ENCODE measurements at regions not wholly inside any gene's neighbourhood (a gene's known extent, or its start where the extent isn't known, plus 50 kb on each side); places are given as distances from the start of the nearest gene placed in this dataset.

DNA sequence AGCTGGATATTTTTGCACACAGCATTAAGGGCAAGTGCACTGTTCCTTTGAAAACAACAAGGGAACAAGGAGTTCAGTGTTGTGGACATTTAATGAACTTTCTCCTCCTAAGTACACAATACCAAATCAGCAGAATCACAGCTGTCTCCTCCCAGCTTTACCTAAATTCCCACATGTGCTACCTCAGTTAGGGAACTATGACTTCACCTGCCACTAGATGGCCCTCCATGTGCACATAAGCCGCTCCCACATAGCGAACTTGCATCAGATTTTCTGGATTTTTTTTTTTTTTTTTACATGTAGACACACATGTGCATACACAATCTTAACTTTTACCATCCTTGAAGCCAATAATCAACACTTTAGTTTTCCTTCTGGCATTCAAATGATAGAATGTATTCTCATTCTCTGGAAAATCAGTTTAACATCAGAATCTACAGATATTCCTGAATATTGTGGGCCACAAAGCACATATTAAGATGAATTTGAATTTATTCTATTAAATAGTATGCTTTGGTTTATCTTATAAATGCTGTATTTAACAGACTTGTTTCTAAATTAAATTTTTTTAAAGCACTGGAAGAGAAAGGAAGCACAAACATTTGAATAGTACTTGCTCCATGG lies 123.6 kb downstream of the PALM2AKAP2 start:
- DNase-seq (ENCODE audit: low read depth) (peak; percentile 59), FAIRE-seq (peak; percentile 60)
- no peak for TF ChIP-seq EZH2 (IDR thresholded peaks at IDR 0.05; ENCODE audit: insufficient read depth, low read length)
- TF ChIP-seq, protein P1, sequence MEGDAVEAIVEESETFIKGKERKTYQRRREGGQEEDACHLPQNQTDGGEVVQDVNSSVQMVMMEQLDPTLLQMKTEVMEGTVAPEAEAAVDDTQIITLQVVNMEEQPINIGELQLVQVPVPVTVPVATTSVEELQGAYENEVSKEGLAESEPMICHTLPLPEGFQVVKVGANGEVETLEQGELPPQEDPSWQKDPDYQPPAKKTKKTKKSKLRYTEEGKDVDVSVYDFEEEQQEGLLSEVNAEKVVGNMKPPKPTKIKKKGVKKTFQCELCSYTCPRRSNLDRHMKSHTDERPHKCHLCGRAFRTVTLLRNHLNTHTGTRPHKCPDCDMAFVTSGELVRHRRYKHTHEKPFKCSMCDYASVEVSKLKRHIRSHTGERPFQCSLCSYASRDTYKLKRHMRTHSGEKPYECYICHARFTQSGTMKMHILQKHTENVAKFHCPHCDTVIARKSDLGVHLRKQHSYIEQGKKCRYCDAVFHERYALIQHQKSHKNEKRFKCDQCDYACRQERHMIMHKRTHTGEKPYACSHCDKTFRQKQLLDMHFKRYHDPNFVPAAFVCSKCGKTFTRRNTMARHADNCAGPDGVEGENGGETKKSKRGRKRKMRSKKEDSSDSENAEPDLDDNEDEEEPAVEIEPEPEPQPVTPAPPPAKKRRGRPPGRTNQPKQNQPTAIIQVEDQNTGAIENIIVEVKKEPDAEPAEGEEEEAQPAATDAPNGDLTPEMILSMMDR (IDR thresholded peaks at IDR 0.05; ENCODE audit: insufficient read depth, low read depth, low read length): peak; percentile 90
- Histone ChIP-seq H3K27me3 (ENCODE audit: insufficient read depth, low read length) (no peaks in the 10 kb centered on the region), H3K9me3 (ENCODE audit: insufficient read depth, low read depth, low read length) (no peaks in the 10 kb centered on the region), H4K20me1 (ENCODE audit: insufficient read depth, low read length) (peaks cover 30% of the 10 kb centered on the region), H2AFZ (ENCODE audit: low read depth, low read length) (no peak overlapping the region), H3K9ac (ENCODE audit: low read length) (no peak overlapping the region), H3K79me2 (ENCODE audit: insufficient read depth, low read length) (no peaks in the 10 kb centered on the region), H3K4me1 (ENCODE audit: insufficient read depth, low read length) (peaks cover 12% of the 10 kb centered on the region), H3K36me3 (ENCODE audit: insufficient read depth, low read length) (no peaks in the 10 kb centered on the region), H3K4me3 (ENCODE audit: insufficient read depth, low read depth, low read length) (no peak overlapping the region), H3K4me2 (ENCODE audit: low read length) (no peak overlapping the region), H3K27ac (ENCODE audit: low read depth, low read length) (no peak overlapping the region)
- peaks cover 9% of the 10 kb centered on the region for H3K36me3 Mint-ChIP-seq (ENCODE audit: low read depth, unreplicated experiment)
- H3K4me1 Mint-ChIP-seq (ENCODE audit: low read depth, unreplicated experiment): peaks cover 26% of the 10 kb centered on the region
- H3K27me3 Mint-ChIP-seq (ENCODE audit: low read depth, unreplicated experiment): no peaks in the 10 kb centered on the region
- H3K4me3 Mint-ChIP-seq (ENCODE audit: unreplicated experiment): no peak overlapping the region
- peak overlapping the region; percentile 38 for H3K27ac Mint-ChIP-seq (ENCODE audit: unreplicated experiment)
- H3K9me3 Mint-ChIP-seq (ENCODE audit: unreplicated experiment): no peaks in the 10 kb centered on the region

DNA sequence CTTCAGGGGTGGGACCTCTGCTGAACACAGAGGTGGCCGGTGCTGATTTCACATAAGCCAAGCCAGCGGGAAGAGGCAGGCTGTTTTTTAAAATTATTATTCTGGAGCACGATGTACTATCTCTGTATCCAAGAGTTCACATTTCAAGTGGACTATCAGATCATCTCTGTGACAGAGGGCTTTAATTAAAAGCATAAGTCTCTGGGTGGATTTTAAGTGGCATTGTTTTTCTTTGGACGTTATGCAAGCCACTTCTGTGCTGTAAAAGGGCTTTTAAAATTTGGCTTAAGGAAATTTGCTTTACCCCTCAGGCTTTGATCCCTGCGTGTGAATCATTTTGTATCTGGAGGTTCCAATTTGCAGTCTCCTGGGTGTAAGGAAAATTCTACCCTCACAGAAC lies 124.7 kb downstream of the PALM2AKAP2 start:
- Histone ChIP-seq H3K9ac (ENCODE audit: low read length) (no peak overlapping the region), H3K27ac (ENCODE audit: low read depth, low read length) (no peak overlapping the region)
- H3K27ac Mint-ChIP-seq (ENCODE audit: unreplicated experiment): no peak overlapping the region

DNA sequence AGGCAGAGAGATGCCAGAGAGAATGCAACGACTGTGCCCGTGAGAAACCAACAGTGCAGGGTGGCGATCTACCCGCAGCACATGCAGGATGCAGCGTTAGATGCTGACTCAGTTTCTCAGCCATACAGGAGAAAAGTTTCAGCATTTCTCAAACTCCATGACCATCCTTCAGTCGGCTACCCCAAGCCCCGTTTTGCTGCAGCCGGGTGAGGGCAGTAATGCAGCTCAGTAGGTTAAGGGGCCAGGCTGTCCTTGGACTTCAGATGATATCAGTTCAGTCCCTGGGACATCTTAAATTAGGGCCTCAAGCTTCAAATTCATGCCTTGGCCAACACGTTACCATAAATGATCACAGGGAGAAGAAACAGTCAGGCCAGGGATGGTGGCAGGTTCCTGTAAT lies 125.5 kb downstream of the PALM2AKAP2 start:
- Histone ChIP-seq H3K79me2 (ENCODE audit: insufficient read depth, low read length) (peaks cover 9% of the 10 kb centered on the region), H3K9ac (ENCODE audit: low read length) (no peak overlapping the region), H4K20me1 (ENCODE audit: insufficient read depth, low read length) (peaks cover 30% of the 10 kb centered on the region), H3K27me3 (ENCODE audit: insufficient read depth, low read length) (no peaks in the 10 kb centered on the region), H3K4me2 (ENCODE audit: low read length) (no peak overlapping the region), H3K9me3 (ENCODE audit: insufficient read depth, low read depth, low read length) (no peaks in the 10 kb centered on the region), H3K4me1 (ENCODE audit: insufficient read depth, low read length) (peaks cover 19% of the 10 kb centered on the region), H3K4me3 (ENCODE audit: insufficient read depth, low read depth, low read length) (no peak overlapping the region), H3K27ac (ENCODE audit: low read depth, low read length) (no peak overlapping the region), H2AFZ (ENCODE audit: low read depth, low read length) (no peak overlapping the region), H3K36me3 (ENCODE audit: insufficient read depth, low read length) (no peaks in the 10 kb centered on the region)
- FAIRE-seq (no peak), DNase-seq (ENCODE audit: low read depth) (no peak)
- Mint-ChIP-seq H3K27ac (ENCODE audit: unreplicated experiment) (no peak overlapping the region), H3K27me3 (ENCODE audit: low read depth, unreplicated experiment) (no peaks in the 10 kb centered on the region), H3K4me3 (ENCODE audit: unreplicated experiment) (no peak overlapping the region), H3K4me1 (ENCODE audit: low read depth, unreplicated experiment) (peaks cover 26% of the 10 kb centered on the region), H3K9me3 (ENCODE audit: unreplicated experiment) (no peaks in the 10 kb centered on the region), H3K36me3 (ENCODE audit: low read depth, unreplicated experiment) (peaks cover 3% of the 10 kb centered on the region)
- TF ChIP-seq EZH2 (IDR thresholded peaks at IDR 0.05; ENCODE audit: insufficient read depth, low read length): no peak
- TF ChIP-seq, protein P1 (IDR thresholded peaks at IDR 0.05; ENCODE audit: insufficient read depth, low read depth, low read length): no peak

More for the DNA sequence above, 124.7 kb downstream of the PALM2AKAP2 start:
- peaks cover 26% of the 10 kb centered on the region for H3K4me1 Mint-ChIP-seq (ENCODE audit: low read depth, unreplicated experiment)
- FAIRE-seq: no peak
- no peak overlapping the region for H3K4me3 Mint-ChIP-seq (ENCODE audit: unreplicated experiment)
- no peaks in the 10 kb centered on the region for H3K9me3 ChIP-seq (ENCODE audit: insufficient read depth, low read depth, low read length)
- peaks cover 3% of the 10 kb centered on the region for H3K79me2 ChIP-seq (ENCODE audit: insufficient read depth, low read length)
- H3K9me3 Mint-ChIP-seq (ENCODE audit: unreplicated experiment): no peaks in the 10 kb centered on the region
- TF ChIP-seq EZH2 (IDR thresholded peaks at IDR 0.05; ENCODE audit: insufficient read depth, low read length): no peak
- TF ChIP-seq, protein P1 (IDR thresholded peaks at IDR 0.05; ENCODE audit: insufficient read depth, low read depth, low read length): no peak
- peaks cover 6% of the 10 kb centered on the region for H3K36me3 Mint-ChIP-seq (ENCODE audit: low read depth, unreplicated experiment)
- no peak for DNase-seq (ENCODE audit: low read depth)
- H4K20me1 ChIP-seq (ENCODE audit: insufficient read depth, low read length): peaks cover 30% of the 10 kb centered on the region
- no peaks in the 10 kb centered on the region for H3K27me3 Mint-ChIP-seq (ENCODE audit: low read depth, unreplicated experiment)
- no peak overlapping the region for H3K4me3 ChIP-seq (ENCODE audit: insufficient read depth, low read depth, low read length)
- H3K4me1 ChIP-seq (ENCODE audit: insufficient read depth, low read length): peaks cover 15% of the 10 kb centered on the region
- no peak overlapping the region for H2AFZ ChIP-seq (ENCODE audit: low read depth, low read length)
- no peak overlapping the region for H3K4me2 ChIP-seq (ENCODE audit: low read length)
- no peaks in the 10 kb centered on the region for H3K36me3 ChIP-seq (ENCODE audit: insufficient read depth, low read length)
- H3K27me3 ChIP-seq (ENCODE audit: insufficient read depth, low read length): no peaks in the 10 kb centered on the region
